Brain microvascular endothelial cell (primary cell): ENCODE measurements at regions not wholly inside any gene's neighbourhood (a gene's known extent, or its start where the extent isn't known, plus 50 kb on each side); places are given as distances from the start of the nearest gene placed in this dataset.
"Not testable (repeated sequence)": the region's sequence is repeated elsewhere in the genome, so short reads cannot be mapped to it uniquely, and the experiment has no call there.

ENCODE experiments used
- DNase-seq: peaks from one replicate; pipeline ENCODE4 v3.0.0-alpha.2; 2020
- H3K27ac ChIP-seq: fragments of 250-450 bp; sonication (Bioruptor Pico); 2 replicates; pipeline ENCODE4 v1.5.1; 2020; ENCODE audit warnings: mild to moderate bottlenecking, moderate library complexity
- H3K27me3 ChIP-seq: fragments of 250-450 bp; sonication (Bioruptor Pico); replicated peaks from 2 replicates; pipeline ENCODE4 v1.5.1; 2020; ENCODE audit warnings: mild to moderate bottlenecking
- H3K36me3 ChIP-seq: fragments of 250-450 bp; sonication (Bioruptor Pico); replicated peaks from 2 replicates; pipeline ENCODE4 v1.5.1; 2020; ENCODE audit warnings: mild to moderate bottlenecking
- H3K4me3 ChIP-seq: 2 replicates; pipeline ENCODE4 v1.5.1; 2011; ENCODE audit warnings: low read depth, mild to moderate bottlenecking, control low read depth, low read length, moderate library complexity
- in situ Hi-C: cut with HindIII; loops from 2 replicates; pipeline ENCODE4 v1.10.0; 2017; ENCODE audit warnings: low sequenced_read_pairs, low pct_ligation_motif_present
- TF ChIP-seq, protein P1 (sequence below): IDR thresholded peaks from 2 replicates; pipeline ENCODE4 v1.5.1; 2011; ENCODE audit warnings: low read depth, mild to moderate bottlenecking, moderate library complexity, low read length, control low read depth, inconsistent platforms; ENCODE audit errors: missing control alignments

DNA sequence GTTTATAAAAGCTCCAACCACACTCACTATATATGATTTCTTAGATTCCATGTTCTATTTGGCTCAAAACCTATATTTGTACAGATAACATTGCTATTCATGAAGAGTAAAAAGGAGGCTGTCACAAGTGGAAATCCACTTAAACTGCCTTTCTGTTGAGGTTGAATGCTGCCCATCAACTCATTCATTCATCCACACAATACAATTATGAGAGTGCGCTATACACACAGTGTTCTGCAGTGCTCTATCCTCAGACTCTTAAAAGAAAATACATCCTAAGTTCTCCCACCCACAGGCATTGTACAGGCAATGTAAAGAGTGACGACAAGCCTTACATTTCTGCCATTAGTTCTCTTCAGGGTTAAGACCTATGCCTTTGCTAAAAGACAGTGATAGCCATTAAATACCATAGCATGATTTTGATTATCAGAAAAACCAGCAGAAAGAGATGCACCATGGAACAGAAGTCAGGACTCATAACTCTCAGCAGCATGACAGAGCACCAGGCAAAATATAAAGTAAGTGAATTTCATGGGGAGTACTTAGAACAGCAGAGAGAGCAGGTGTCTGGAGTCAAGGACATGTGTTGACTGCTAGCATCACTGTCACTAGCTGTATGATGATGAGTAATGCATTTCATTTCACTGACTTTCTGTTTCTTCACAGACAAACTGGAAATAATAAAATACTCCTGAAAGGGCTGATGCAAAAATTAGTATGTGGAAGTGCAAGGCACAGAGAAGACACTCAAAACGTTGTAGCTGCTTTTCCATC is 218.0 kb downstream of the RBM26 start:
- TF ChIP-seq, protein P1, sequence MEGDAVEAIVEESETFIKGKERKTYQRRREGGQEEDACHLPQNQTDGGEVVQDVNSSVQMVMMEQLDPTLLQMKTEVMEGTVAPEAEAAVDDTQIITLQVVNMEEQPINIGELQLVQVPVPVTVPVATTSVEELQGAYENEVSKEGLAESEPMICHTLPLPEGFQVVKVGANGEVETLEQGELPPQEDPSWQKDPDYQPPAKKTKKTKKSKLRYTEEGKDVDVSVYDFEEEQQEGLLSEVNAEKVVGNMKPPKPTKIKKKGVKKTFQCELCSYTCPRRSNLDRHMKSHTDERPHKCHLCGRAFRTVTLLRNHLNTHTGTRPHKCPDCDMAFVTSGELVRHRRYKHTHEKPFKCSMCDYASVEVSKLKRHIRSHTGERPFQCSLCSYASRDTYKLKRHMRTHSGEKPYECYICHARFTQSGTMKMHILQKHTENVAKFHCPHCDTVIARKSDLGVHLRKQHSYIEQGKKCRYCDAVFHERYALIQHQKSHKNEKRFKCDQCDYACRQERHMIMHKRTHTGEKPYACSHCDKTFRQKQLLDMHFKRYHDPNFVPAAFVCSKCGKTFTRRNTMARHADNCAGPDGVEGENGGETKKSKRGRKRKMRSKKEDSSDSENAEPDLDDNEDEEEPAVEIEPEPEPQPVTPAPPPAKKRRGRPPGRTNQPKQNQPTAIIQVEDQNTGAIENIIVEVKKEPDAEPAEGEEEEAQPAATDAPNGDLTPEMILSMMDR, result no peak
- Histone ChIP-seq H3K36me3 (no peaks in the 10 kb centered on the region), H3K27me3 (no peaks in the 10 kb centered on the region), H3K27ac (no peak overlapping the region), H3K4me3 (no peak overlapping the region)
- in situ Hi-C loops, result no loop called here
- DNase-seq, result no peak

GRCh38 chr13:79185580-79185979 is 220.5 kb downstream of the RBM26 start:
- Histone ChIP-seq H3K36me3 (no peaks in the 10 kb centered on the region), H3K27ac (no peak overlapping the region), H3K4me3 (no peak overlapping the region), H3K27me3 (no peaks in the 10 kb centered on the region)
- DNase-seq, result no peak
- in situ Hi-C loops, result no loop called here
- TF ChIP-seq, protein P1, result no peak

GRCh38 chr13:79183231-79183630 is 222.8 kb downstream of the RBM26 start:
- DNase-seq, result no peak
- TF ChIP-seq, protein P1, result no peak
- no peak overlapping the region for H3K4me3 ChIP-seq
- H3K27ac ChIP-seq, result no peak overlapping the region
- in situ Hi-C loops, result no loop called here
- H3K36me3 ChIP-seq, result no peaks in the 10 kb centered on the region
- H3K27me3 ChIP-seq, result no peaks in the 10 kb centered on the region

DNA sequence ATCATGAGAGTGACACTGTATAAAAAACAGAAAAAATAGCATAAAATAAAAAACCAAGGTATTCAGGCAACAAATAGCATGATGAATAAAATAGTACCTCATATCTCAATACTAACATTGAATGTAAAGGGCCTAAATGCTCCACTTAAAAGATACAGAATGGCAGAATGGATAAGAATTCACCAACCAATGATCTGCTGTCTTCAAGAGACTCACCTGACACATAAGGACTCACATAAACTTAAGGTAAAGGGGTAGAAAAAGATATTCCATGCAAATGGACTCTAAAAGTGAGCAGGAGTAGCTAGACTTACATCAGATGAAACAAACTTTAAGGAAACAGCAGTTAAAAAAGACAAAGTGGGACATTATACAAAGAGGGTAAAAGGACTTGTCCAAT is 232.4 kb downstream of the RBM26 start:
- H3K4me3 ChIP-seq, H3K27me3 ChIP-seq, DNase-seq, in situ Hi-C loops, H3K36me3 ChIP-seq, H3K27ac ChIP-seq: not testable (repeated sequence)

GRCh38 chr13:79172924-79173323 is 233.1 kb downstream of the RBM26 start:
- H3K36me3 ChIP-seq, H3K27ac ChIP-seq, in situ Hi-C loops: not testable (repeated sequence)

DNA sequence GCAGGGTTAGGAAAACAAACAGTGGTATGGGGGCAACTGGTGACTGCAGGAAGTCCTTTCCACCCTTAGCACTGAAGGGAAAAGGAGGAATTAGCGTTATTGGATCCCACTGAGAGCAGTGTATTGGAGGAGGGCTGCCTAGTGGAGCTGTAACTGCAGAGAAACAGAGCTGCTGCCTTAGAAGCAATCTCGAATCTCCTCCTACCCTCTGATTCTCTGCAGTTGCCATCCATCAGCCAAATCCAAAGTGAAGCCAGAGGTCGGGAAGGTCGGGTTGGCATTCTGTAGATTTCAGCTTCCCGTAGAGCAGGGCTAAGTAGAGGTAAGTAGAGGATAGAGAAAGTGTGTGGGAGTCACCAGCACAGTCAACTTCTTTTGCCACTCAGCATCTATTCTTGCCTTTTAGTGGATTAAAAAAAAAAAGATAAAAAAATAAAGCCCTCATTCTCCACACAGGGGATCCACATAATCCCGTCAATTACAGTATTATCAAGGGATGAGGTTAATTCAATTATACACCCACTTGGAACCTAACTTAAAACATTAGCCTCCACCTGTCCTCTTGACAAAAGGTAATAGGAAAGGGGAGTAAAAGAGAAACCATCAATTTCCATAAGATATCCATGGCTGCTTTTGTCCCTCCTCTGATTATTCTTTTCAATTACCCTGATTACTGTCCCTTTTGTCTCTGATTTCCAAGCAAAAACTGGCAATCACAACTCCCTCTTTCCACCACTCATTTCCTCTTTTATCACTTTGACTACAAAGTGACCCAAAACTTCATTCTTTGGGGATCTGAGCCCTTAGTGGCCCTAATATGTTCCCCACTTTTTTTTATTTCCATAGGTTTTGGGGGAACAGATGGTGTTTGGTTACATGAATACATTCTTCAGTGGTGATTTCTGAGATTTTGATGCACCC is 234.7 kb downstream of the RBM26 start:
- DNase-seq, result no peak
- TF ChIP-seq, protein P1, result no peak
- Histone ChIP-seq H3K27ac (no peak overlapping the region), H3K4me3 (no peak overlapping the region), H3K36me3 (no peaks in the 10 kb centered on the region), H3K27me3 (no peaks in the 10 kb centered on the region)
- in situ Hi-C loops, result no loop called here

More at GRCh38 chr13:79172924-79173323, 233.1 kb downstream of the RBM26 start:
- H3K27me3 ChIP-seq, DNase-seq, H3K4me3 ChIP-seq: not testable (repeated sequence)
